ENCODE measurements at regions not wholly inside any gene's neighbourhood (a gene's known extent, or its start where the extent isn't known, plus 50 kb on each side); places are given as distances from the start of the nearest gene placed in this dataset.

GRCh38 chr5:77847814-77848290 lies 71.7 kb upstream of the TBCA start:
- Histone ChIP-seq H3K4me3 (ENCODE audit: low read length) (no peak overlapping the region), H3K27me3 (ENCODE audit: insufficient read depth, low read length) (peaks cover 81% of the 10 kb centered on the region)

GRCh38 chr5:77847129-77847460 lies 71.0 kb upstream of the TBCA start:
- Histone ChIP-seq H3K4me1 (ENCODE audit: insufficient read depth, low read length) (peaks cover 25% of the 10 kb centered on the region), H3K9me3 (ENCODE audit: low read depth, low read length) (no peaks in the 10 kb centered on the region), H3K27me3 (ENCODE audit: insufficient read depth, low read length) (peaks cover 79% of the 10 kb centered on the region), H3K4me3 (ENCODE audit: low read length) (no peak overlapping the region)

More at GRCh38 chr5:77847814-77848290, 71.7 kb upstream of the TBCA start:
- Histone ChIP-seq H3K4me1 (ENCODE audit: insufficient read depth, low read length) (peaks cover 32% of the 10 kb centered on the region), H3K9me3 (ENCODE audit: low read depth, low read length) (no peaks in the 10 kb centered on the region)

GRCh38 chr5:77846422-77847128 lies 70.4 kb upstream of the TBCA start:
- peaks cover 20% of the 10 kb centered on the region for H3K4me1 ChIP-seq (ENCODE audit: insufficient read depth, low read length)
- H3K27me3 ChIP-seq (ENCODE audit: insufficient read depth, low read length), result peaks cover 81% of the 10 kb centered on the region
- no peak overlapping the region for H3K4me3 ChIP-seq (ENCODE audit: low read length)
- H3K9me3 ChIP-seq (ENCODE audit: low read depth, low read length), result no peaks in the 10 kb centered on the region

- peaks cover 13% of the 10 kb centered on the region for H3K4me1 ChIP-seq (ENCODE audit: insufficient read depth, low read length)
- H3K27me3 ChIP-seq (ENCODE audit: insufficient read depth, low read length), result peaks cover 76% of the 10 kb centered on the region
- no peak overlapping the region for H3K4me3 ChIP-seq (ENCODE audit: low read length)
- H3K9me3 ChIP-seq (ENCODE audit: low read depth, low read length), result no peaks in the 10 kb centered on the region
Observed at GRCh38 chr5:77845324-77845646, 69.1 kb upstream of the TBCA start.

GRCh38 chr5:77844623-77845323 lies 68.6 kb upstream of the TBCA start:
- peaks cover 13% of the 10 kb centered on the region for H3K4me1 ChIP-seq (ENCODE audit: insufficient read depth, low read length)
- H3K4me3 ChIP-seq (ENCODE audit: low read length), result peak overlapping the region; percentile 27
- H3K9me3 ChIP-seq (ENCODE audit: low read depth, low read length), result no peaks in the 10 kb centered on the region
- peaks cover 76% of the 10 kb centered on the region for H3K27me3 ChIP-seq (ENCODE audit: insufficient read depth, low read length)

- Histone ChIP-seq H3K27me3 (ENCODE audit: insufficient read depth, low read length) (peaks cover 75% of the 10 kb centered on the region), H3K4me1 (ENCODE audit: insufficient read depth, low read length) (peaks cover 13% of the 10 kb centered on the region), H3K9me3 (ENCODE audit: low read depth, low read length) (no peaks in the 10 kb centered on the region), H3K4me3 (ENCODE audit: low read length) (peak overlapping the region; percentile 27)
Observed at GRCh38 chr5:77844373-77844622, 68.2 kb upstream of the TBCA start.

GRCh38 chr5:77843570-77844372 lies 67.6 kb upstream of the TBCA start:
- Histone ChIP-seq H3K4me3 (ENCODE audit: low read length) (peak overlapping the region; percentile 27), H3K9me3 (ENCODE audit: low read depth, low read length) (no peaks in the 10 kb centered on the region), H3K4me1 (ENCODE audit: insufficient read depth, low read length) (peaks cover 13% of the 10 kb centered on the region), H3K27me3 (ENCODE audit: insufficient read depth, low read length) (peaks cover 72% of the 10 kb centered on the region)

- peaks cover 65% of the 10 kb centered on the region for H3K27me3 ChIP-seq (ENCODE audit: insufficient read depth, low read length)
- no peak overlapping the region for H3K4me3 ChIP-seq (ENCODE audit: low read length)
- no peaks in the 10 kb centered on the region for H3K9me3 ChIP-seq (ENCODE audit: low read depth, low read length)
- peaks cover 13% of the 10 kb centered on the region for H3K4me1 ChIP-seq (ENCODE audit: insufficient read depth, low read length)
Observed at GRCh38 chr5:77842243-77842642, 66.1 kb upstream of the TBCA start.

GRCh38 chr5:77841616-77842015 lies 65.5 kb upstream of the TBCA start:
- Histone ChIP-seq H3K4me1 (ENCODE audit: insufficient read depth, low read length) (peaks cover 13% of the 10 kb centered on the region), H3K4me3 (ENCODE audit: low read length) (no peak overlapping the region), H3K9me3 (ENCODE audit: low read depth, low read length) (no peaks in the 10 kb centered on the region), H3K27me3 (ENCODE audit: insufficient read depth, low read length) (peaks cover 58% of the 10 kb centered on the region)

- no peaks in the 10 kb centered on the region for H3K9me3 ChIP-seq (ENCODE audit: low read depth, low read length)
- no peak overlapping the region for H3K4me3 ChIP-seq (ENCODE audit: low read length)
- H3K4me1 ChIP-seq (ENCODE audit: insufficient read depth, low read length), result peaks cover 13% of the 10 kb centered on the region
- H3K27me3 ChIP-seq (ENCODE audit: insufficient read depth, low read length), result peaks cover 51% of the 10 kb centered on the region
Observed at GRCh38 chr5:77840930-77841329, 64.8 kb upstream of the TBCA start.

GRCh38 chr5:77839691-77840090 lies 63.6 kb upstream of the TBCA start:
- H3K9me3 ChIP-seq (ENCODE audit: low read depth, low read length), result no peaks in the 10 kb centered on the region
- H3K4me1 ChIP-seq (ENCODE audit: insufficient read depth, low read length), result peaks cover 8% of the 10 kb centered on the region
- H3K4me3 ChIP-seq (ENCODE audit: low read length), result no peak overlapping the region
- peaks cover 39% of the 10 kb centered on the region for H3K27me3 ChIP-seq (ENCODE audit: insufficient read depth, low read length)

GRCh38 chr5:77832938-77833337 lies 56.8 kb upstream of the TBCA start:
- Histone ChIP-seq H3K4me1 (ENCODE audit: insufficient read depth, low read length) (no peaks in the 10 kb centered on the region), H3K27me3 (ENCODE audit: insufficient read depth, low read length) (peaks cover 20% of the 10 kb centered on the region), H3K4me3 (ENCODE audit: low read length) (no peak overlapping the region), H3K9me3 (ENCODE audit: low read depth, low read length) (no peaks in the 10 kb centered on the region)

GRCh38 chr5:77832166-77832770 lies 56.1 kb upstream of the TBCA start:
- H3K4me3 ChIP-seq (ENCODE audit: low read length), result no peak overlapping the region
- H3K27me3 ChIP-seq (ENCODE audit: insufficient read depth, low read length), result peaks cover 24% of the 10 kb centered on the region
- no peaks in the 10 kb centered on the region for H3K4me1 ChIP-seq (ENCODE audit: insufficient read depth, low read length)
- H3K9me3 ChIP-seq (ENCODE audit: low read depth, low read length), result no peaks in the 10 kb centered on the region

- Histone ChIP-seq H3K27me3 (ENCODE audit: insufficient read depth, low read length) (peaks cover 37% of the 10 kb centered on the region), H3K4me1 (ENCODE audit: insufficient read depth, low read length) (no peaks in the 10 kb centered on the region), H3K9me3 (ENCODE audit: low read depth, low read length) (no peaks in the 10 kb centered on the region), H3K4me3 (ENCODE audit: low read length) (no peak overlapping the region)
Observed at GRCh38 chr5:77828445-77828844, 52.3 kb upstream of the TBCA start.
